CD8-positive, alpha-beta memory T cell (primary cell): ENCODE measurements at regions not wholly inside any gene's neighbourhood (a gene's known extent, or its start where the extent isn't known, plus 50 kb on each side); places are given as distances from the start of the nearest gene placed in this dataset.

Experiments used
- CTCF ChIA-PET: fragments of 350-600 bp; sonication (Branson Sonifier 250); formaldehyde crosslinking; loops from one replicate; lab custom pipeline; 2021; ENCODE audit warnings: antibody characterized with exemption; lab: Charles Lee
- POLR2A ChIA-PET: fragments of 350-600 bp; sonication (Branson Sonifier 250); formaldehyde crosslinking; loops from one replicate; lab custom pipeline; 2021; ENCODE audit warnings: antibody characterized with exemption; lab: Charles Lee
- DNase-seq, 5 donors: peaks; one replicate each; pipeline versions ENCODE4 v3.0.0 to v3.0.0-alpha.2; 2020 to 2022; ENCODE audit warnings: mixed read lengths in 1 of 5
- H3K27ac ChIP-seq: one replicate; pipeline ENCODE4 v1.7.0; 2013; ENCODE audit warnings: low read depth, mild to moderate bottlenecking, low read length, moderate library complexity
- H3K27me3 ChIP-seq: 2 replicates; pipeline ENCODE4 v1.7.0; 2013; ENCODE audit warnings: low read length, mild to moderate bottlenecking; ENCODE audit not compliant: insufficient read depth, poor library complexity, severe bottlenecking
- H3K36me3 ChIP-seq: 2 replicates; pipeline ENCODE4 v1.7.0; 2013; ENCODE audit warnings: mild to moderate bottlenecking, low read length, moderate library complexity; ENCODE audit not compliant: insufficient read depth
- H3K4me1 ChIP-seq: 2 replicates; pipeline ENCODE4 v1.7.0; 2013; ENCODE audit warnings: mild to moderate bottlenecking, low read length, moderate library complexity; ENCODE audit not compliant: insufficient read depth
- H3K4me3 ChIP-seq: 2 replicates; pipeline ENCODE4 v1.7.0; 2013; ENCODE audit warnings: mild to moderate bottlenecking, low read length
- H3K9me3 ChIP-seq: 2 replicates; pipeline ENCODE4 v1.7.0; 2013; ENCODE audit warnings: mild to moderate bottlenecking, low read length
- H3K27ac Mint-ChIP-seq, 8 donors: one replicate each; pipeline ENCODE4 v1.8.0; 2020 to 2021; ENCODE audit warnings: mixed read lengths in 8 of 8, mild to moderate bottlenecking in 6 of 8, inconsistent platforms in 3 of 8, moderate library complexity in 3 of 8
- H3K27me3 Mint-ChIP-seq, 2 donors: one replicate each; pipeline ENCODE4 v1.8.0; 2020 to 2021; ENCODE audit warnings: mixed read lengths in 2 of 2, mild to moderate bottlenecking in 1 of 2, moderate library complexity in 1 of 2
- H3K36me3 Mint-ChIP-seq, 3 donors: one replicate each; pipeline ENCODE4 v1.8.0; 2020 to 2021; ENCODE audit warnings: mixed read lengths in 3 of 3, inconsistent platforms in 1 of 3, mild to moderate bottlenecking in 1 of 3
- H3K4me1 Mint-ChIP-seq, 3 donors: one replicate each; pipeline ENCODE4 v1.8.0; 2020 to 2021; ENCODE audit warnings: mixed read lengths in 3 of 3, inconsistent platforms in 1 of 3, mild to moderate bottlenecking in 1 of 3
- H3K4me3 Mint-ChIP-seq, 7 donors: one replicate each; pipeline ENCODE4 v1.8.0; 2020 to 2021; ENCODE audit warnings: mixed read lengths in 7 of 7, mild to moderate bottlenecking in 6 of 7, moderate library complexity in 4 of 7, inconsistent platforms in 2 of 7
- H3K9me3 Mint-ChIP-seq, 5 donors: one replicate each; pipeline ENCODE4 v1.8.0; 2020 to 2022; ENCODE audit warnings: mixed read lengths in 5 of 5, mild to moderate bottlenecking in 3 of 5, moderate library complexity in 2 of 5, inconsistent platforms in 1 of 5

DNA sequence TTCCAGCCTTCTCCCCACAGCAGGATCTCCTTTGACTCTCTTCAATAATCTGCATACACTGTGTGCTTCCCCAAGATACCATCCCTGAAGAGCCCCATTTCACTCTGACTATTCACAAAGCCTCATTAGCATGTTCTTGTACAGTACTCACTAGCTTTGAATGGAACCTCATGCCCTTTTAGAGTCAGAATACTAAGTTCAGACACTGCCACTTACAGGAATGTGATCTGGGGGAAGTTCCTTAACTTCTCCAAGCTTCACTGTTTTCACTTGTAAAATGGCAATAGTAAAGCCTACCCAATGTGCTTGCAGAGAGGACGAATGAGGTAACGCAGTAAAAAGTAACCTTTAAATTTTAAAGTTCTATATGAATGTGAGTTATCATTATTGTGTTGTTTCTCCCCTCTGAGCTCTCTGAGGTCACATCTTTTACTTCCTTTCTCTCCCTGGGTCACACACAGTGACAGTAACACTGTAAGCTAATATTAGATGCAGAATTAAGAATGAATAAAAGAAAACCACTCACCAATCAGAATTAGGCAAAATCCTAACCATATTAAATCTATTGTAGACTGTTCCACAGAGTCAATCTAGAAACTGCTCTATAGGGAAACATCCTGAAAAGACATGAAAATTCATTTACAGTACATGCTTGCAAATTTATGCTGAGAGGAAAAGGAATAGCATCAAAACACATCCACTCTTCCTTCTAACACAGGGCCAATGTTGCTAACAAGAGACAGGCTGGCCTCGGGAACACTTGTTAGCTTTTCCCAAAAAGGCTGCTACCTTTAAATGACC lies 64.2 kb upstream of the IL6 start:
- no peak for DNase-seq
- Mint-ChIP-seq H3K36me3 (no peaks in the 10 kb centered on the region), H3K9me3 (no peaks in the 10 kb centered on the region), H3K27me3 (peaks cover 4 to 12% of the 10 kb centered on the region in 2 donors), H3K4me3 (no peak overlapping the region), H3K4me1 (no peaks in the 10 kb centered on the region), H3K27ac (no peak overlapping the region)
- POLR2A ChIA-PET: interaction anchor here (0.5 kb wide), 1 partner anchor 25 kb away, joined by 4 read pairs; no protein-coding TSS in a partner anchor
- H3K4me3 ChIP-seq: no peak overlapping the region
- H3K27ac ChIP-seq: no peak overlapping the region
- no peaks in the 10 kb centered on the region for H3K36me3 ChIP-seq
- H3K9me3 ChIP-seq: no peaks in the 10 kb centered on the region
- CTCF ChIA-PET: no interaction called here
- no peaks in the 10 kb centered on the region for H3K4me1 ChIP-seq
- H3K27me3 ChIP-seq: no peaks in the 10 kb centered on the region

DNA sequence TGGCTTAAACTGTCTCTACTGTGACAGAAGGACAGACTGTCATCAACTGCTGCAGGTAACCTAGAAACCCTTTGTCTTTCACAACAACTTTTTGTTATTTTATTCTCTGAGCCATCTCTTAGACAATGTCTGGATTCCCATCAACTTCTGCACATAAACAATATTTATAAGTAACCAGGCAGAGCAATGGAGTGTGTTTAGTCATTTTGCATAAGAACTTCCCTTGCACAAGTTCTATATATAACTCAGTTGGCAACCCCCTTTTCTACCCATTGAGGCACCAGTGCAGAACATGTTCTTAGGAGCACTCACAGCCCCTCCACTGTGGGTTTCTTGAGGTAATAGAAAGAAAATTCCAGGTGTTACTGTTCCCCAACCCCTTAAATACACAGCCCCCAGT lies 65.0 kb upstream of the IL6 start:
- no peak overlapping the region for H3K4me3 Mint-ChIP-seq
- peaks cover 4 to 9% of the 10 kb centered on the region in 2 donors for H3K27me3 Mint-ChIP-seq
- H3K4me1 Mint-ChIP-seq: no peaks in the 10 kb centered on the region
- Histone ChIP-seq H3K9me3 (no peaks in the 10 kb centered on the region), H3K27ac (no peak overlapping the region), H3K27me3 (no peaks in the 10 kb centered on the region), H3K4me1 (no peaks in the 10 kb centered on the region), H3K4me3 (no peak overlapping the region), H3K36me3 (no peaks in the 10 kb centered on the region)
- no peak overlapping the region for H3K27ac Mint-ChIP-seq
- H3K9me3 Mint-ChIP-seq: no peaks in the 10 kb centered on the region
- no peaks in the 10 kb centered on the region for H3K36me3 Mint-ChIP-seq
- POLR2A ChIA-PET: no interaction called here
- CTCF ChIA-PET: no interaction called here
- no peak for DNase-seq

DNA sequence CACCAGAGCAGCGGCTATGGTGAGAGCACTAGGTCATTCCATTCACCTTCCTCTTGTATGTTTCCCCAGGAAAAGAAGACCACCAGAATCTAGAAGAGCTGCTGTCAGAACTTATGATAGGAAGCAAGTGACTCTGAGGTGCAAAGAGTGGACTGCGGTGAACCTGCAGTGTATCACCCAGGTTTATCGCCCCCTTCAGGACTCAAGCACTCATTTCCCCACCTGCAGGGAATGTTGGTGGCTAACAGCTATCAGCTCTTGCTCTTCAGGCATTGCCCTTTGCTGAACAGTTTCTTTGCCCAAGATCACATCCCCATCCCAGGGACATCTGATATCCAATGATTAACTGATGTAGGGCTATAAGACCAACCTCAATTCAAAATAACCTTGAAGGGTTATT lies 66.3 kb upstream of the IL6 start:
- Histone ChIP-seq H3K4me3 (no peak overlapping the region), H3K4me1 (no peaks in the 10 kb centered on the region), H3K27ac (no peak overlapping the region), H3K27me3 (no peaks in the 10 kb centered on the region), H3K36me3 (no peaks in the 10 kb centered on the region), H3K9me3 (no peaks in the 10 kb centered on the region)
- H3K9me3 Mint-ChIP-seq: no peaks in the 10 kb centered on the region
- H3K4me1 Mint-ChIP-seq: no peaks in the 10 kb centered on the region
- H3K4me3 Mint-ChIP-seq: no peak overlapping the region
- H3K27ac Mint-ChIP-seq: no peak overlapping the region
- H3K36me3 Mint-ChIP-seq: no peaks in the 10 kb centered on the region
- ChIA-PET CTCF (no interaction called here), POLR2A (no interaction called here)
- peaks cover 4 to 9% of the 10 kb centered on the region in 2 donors for H3K27me3 Mint-ChIP-seq
- DNase-seq: no peak

DNA sequence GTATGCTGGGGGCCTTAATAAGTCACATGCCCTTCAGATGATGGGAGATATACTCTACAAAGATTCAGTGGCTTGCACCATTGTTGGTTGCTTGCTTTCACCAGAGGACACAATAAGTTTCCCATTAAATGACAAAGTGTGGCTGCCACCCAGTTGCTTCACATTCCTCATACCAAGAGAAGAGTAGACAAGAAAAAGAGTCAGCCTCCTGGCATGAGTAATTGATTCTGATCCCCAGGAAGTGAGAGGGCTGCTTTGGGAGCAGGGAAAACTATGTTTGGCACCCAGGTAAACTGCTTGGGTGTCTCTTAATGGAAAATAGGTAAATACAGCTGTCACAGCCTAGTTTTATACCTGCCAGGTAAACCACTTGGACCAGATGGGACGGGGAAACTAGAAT lies 66.7 kb upstream of the IL6 start:
- Histone ChIP-seq H3K27ac (no peak overlapping the region), H3K4me1 (no peaks in the 10 kb centered on the region), H3K27me3 (no peaks in the 10 kb centered on the region), H3K36me3 (no peaks in the 10 kb centered on the region), H3K4me3 (no peak overlapping the region), H3K9me3 (no peaks in the 10 kb centered on the region)
- Mint-ChIP-seq H3K9me3 (no peaks in the 10 kb centered on the region), H3K27me3 (peaks cover 4 to 11% of the 10 kb centered on the region in 2 donors), H3K4me3 (no peak overlapping the region), H3K27ac (no peak overlapping the region), H3K4me1 (no peaks in the 10 kb centered on the region), H3K36me3 (no peaks in the 10 kb centered on the region)
- ChIA-PET CTCF (no interaction called here), POLR2A (no interaction called here)
- DNase-seq: no peak

DNA sequence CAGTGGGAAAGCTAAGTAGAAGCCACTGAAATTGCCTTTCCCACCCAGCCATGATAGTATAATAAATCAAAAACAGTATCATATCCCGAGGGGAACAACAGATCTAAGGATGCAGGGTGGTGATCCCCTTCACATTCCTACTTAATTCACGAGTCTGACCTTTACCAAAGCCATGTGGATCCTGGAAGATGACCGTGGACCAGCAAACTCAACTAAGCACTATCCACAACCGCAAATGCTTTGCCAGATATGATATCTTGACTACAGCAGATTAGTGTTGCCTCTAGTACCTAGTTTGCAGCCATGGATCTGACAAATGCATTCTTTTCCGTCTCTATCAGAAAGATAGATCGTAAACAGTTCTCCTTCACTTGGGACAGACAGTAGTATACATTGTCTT lies 67.3 kb upstream of the IL6 start:
- Histone ChIP-seq H3K27me3 (no peaks in the 10 kb centered on the region), H3K4me3 (no peak overlapping the region), H3K36me3 (no peaks in the 10 kb centered on the region), H3K9me3 (no peaks in the 10 kb centered on the region), H3K27ac (no peak overlapping the region), H3K4me1 (no peaks in the 10 kb centered on the region)
- no peaks in the 10 kb centered on the region for H3K36me3 Mint-ChIP-seq
- no peak overlapping the region for H3K27ac Mint-ChIP-seq
- POLR2A ChIA-PET: no interaction called here
- no peaks in the 10 kb centered on the region for H3K4me1 Mint-ChIP-seq
- H3K4me3 Mint-ChIP-seq: no peak overlapping the region
- no peak for DNase-seq
- CTCF ChIA-PET: no interaction called here
- peaks cover 4 to 15% of the 10 kb centered on the region in 2 donors for H3K27me3 Mint-ChIP-seq
- no peaks in the 10 kb centered on the region for H3K9me3 Mint-ChIP-seq

DNA sequence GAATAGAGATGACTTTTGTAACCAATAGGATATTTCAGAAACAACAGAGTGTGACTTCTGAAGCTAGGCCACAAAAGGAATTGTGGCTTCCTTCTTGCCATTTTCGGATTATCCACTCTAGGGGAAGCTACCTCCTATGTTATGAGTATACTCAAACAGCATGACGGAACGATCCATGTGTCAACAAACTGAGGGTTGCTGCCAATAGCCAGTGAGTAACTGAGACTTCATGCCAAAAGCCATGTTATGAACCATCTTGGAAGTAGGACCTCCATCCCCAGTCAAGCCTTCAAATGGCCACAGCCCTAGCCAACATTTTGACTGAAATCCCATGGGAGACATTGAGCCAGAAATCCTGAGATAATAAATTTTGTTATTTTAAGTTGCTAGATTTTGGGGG lies 69.0 kb upstream of the IL6 start:
- Histone ChIP-seq H3K36me3 (no peaks in the 10 kb centered on the region), H3K27ac (no peak overlapping the region), H3K4me1 (no peaks in the 10 kb centered on the region), H3K9me3 (no peaks in the 10 kb centered on the region), H3K4me3 (no peak overlapping the region), H3K27me3 (no peaks in the 10 kb centered on the region)
- Mint-ChIP-seq H3K36me3 (no peaks in the 10 kb centered on the region), H3K9me3 (no peaks in the 10 kb centered on the region), H3K27ac (no peak overlapping the region), H3K4me3 (no peak overlapping the region), H3K27me3 (peaks cover 4 to 6% of the 10 kb centered on the region in 2 donors), H3K4me1 (no peaks in the 10 kb centered on the region)
- CTCF ChIA-PET: no interaction called here
- POLR2A ChIA-PET: no interaction called here
- no peak for DNase-seq

DNA sequence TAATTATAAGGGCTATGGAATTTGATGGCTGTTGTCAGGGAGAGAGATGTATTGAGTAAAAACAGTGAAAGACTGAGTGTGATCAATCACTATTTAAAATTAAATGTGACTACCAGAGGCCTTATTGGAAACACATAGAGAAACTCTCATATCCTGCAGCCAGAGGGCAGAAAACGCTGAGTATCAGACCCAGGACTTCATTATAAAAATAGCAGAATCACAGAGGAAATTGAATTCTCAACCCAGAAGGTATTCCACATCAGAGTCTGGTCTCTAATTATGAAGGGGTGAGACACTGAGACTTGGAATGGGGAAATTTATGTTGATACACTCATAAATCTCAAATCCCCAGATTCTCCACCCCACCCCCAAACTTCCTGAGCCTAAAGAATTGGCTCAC lies 69.5 kb upstream of the IL6 start:
- no peaks in the 10 kb centered on the region for H3K36me3 Mint-ChIP-seq
- Histone ChIP-seq H3K36me3 (no peaks in the 10 kb centered on the region), H3K4me3 (no peak overlapping the region), H3K9me3 (no peaks in the 10 kb centered on the region), H3K27me3 (no peaks in the 10 kb centered on the region), H3K27ac (no peak overlapping the region), H3K4me1 (no peaks in the 10 kb centered on the region)
- DNase-seq: no peak
- no peaks in the 10 kb centered on the region for H3K9me3 Mint-ChIP-seq
- H3K27ac Mint-ChIP-seq: no peak overlapping the region
- POLR2A ChIA-PET: no interaction called here
- no peaks in the 10 kb centered on the region for H3K4me1 Mint-ChIP-seq
- H3K4me3 Mint-ChIP-seq: no peak overlapping the region
- CTCF ChIA-PET: no interaction called here
- peaks cover 4 to 6% of the 10 kb centered on the region in 2 donors for H3K27me3 Mint-ChIP-seq

DNA sequence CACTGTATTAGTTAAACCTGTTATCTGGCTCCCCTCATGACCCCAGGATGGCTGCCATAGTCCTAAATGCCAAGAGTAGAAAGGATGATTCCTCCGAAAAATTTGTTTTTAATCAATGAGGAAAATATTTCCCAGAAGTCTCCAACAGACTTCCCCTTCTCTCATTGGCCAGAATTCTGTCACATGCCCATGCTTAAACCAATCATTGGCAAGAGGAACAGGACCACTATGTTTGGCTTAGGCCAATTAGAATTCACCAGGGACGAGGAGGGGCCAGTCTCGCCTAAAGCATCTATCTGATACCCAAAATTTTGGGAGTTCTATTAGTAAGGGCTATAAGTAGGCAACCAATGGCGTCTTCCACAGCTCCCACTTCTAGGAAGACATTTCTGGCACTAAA lies 71.2 kb upstream of the IL6 start:
- H3K9me3 ChIP-seq: no peaks in the 10 kb centered on the region
- Mint-ChIP-seq H3K4me1 (no peaks in the 10 kb centered on the region), H3K27ac (no peak overlapping the region), H3K36me3 (no peaks in the 10 kb centered on the region), H3K9me3 (peaks cover 0 to 2% (median 0%) of the 10 kb centered on the region in 5 donors), H3K27me3 (peaks cover 0 to 6% of the 10 kb centered on the region in 2 donors), H3K4me3 (no peak overlapping the region)
- no peak overlapping the region for H3K27ac ChIP-seq
- no peak for DNase-seq
- CTCF ChIA-PET: no interaction called here
- H3K36me3 ChIP-seq: no peaks in the 10 kb centered on the region
- POLR2A ChIA-PET: no interaction called here
- no peaks in the 10 kb centered on the region for H3K4me1 ChIP-seq
- H3K27me3 ChIP-seq: no peaks in the 10 kb centered on the region
- no peak overlapping the region for H3K4me3 ChIP-seq
